Islet of Langerhans (tissue), 1 donor: ENCODE measurements at regions not wholly inside any gene's neighbourhood (a gene's known extent, or its start where the extent isn't known, plus 50 kb on each side); places are given as distances from the start of the nearest gene placed in this dataset.

Experiments
- FAIRE-seq: peaks from one replicate; lab custom pipeline; 2011; peaks lifted over from hg19 to GRCh38; lab: Jason Lieb, UNC

DNA sequence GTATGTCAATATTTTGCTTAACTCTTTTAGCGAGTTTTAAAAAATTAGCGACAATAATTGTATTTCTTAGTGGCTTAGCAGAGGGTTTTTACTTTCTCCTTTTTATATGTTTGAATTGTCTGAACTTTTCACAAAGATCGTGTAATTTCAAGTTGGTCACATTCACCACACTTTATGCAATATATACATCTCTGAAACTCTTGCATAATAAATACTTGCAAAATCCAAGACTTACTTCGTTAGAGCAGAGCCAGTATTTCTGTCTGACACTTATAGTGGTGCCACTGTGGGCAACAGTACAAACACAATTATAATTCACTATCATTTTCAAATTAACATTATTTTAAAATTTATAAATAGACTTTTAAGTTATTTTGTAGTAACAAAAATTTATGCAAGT, 62.0 kb downstream of the SUCNR1 start:
- no peak for FAIRE-seq

DNA sequence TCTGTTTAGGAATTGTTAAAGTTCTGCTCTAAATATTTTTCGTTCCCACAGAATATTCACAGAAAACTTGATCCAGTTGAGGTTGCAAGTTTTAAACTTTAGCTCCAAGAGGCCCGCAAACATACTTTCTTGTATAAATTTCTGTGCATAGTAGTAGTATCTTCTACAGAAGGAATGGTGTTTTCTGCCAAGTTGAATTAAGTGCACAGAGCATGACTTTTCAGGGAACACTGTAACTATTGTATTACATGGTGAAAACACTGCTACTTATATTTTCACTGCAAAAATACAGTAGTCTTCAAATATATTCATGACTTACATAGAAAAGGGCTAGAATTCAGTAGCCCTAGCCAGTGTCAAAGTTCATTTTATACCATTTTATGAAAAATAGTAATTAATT, 67.0 kb downstream of the SUCNR1 start:
- no peak for FAIRE-seq

DNA sequence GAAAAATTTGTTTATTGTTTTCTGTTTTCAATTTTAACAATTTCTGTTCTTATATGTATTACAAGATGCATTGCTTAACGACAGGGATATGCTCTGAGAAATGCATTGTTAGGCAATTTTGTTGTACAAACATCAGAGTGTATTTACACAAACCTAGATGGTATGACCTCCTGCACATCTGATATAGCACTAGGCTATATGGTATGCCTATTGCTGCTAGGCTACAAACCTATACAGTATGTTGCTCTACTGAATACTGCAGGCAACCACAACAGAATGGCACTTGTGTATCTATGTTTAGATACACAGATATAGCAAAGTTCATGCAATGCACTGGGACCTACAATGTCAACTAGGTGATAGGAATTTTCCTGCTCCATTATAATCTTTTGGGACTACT, 70.1 kb downstream of the SUCNR1 start:
- FAIRE-seq: no peak

DNA sequence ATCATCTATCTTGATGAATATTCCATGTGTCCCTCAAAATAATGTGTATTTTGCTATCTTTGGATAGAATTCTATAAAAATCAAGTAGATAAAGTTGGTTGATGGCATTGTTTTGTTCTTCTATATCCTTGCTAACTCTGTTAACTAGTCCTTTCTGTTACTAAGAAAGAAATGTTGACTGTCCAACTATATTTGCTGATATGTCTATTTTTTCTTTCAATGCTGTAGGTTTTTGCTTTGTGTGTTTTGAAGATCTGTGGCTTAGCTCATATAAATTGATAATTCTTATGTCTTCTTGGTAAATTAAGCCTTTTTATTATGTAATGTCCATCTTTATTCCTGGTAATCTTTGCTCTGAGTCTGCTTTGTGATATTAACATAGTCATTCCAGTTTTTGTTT, 70.9 kb downstream of the SUCNR1 start:
- no peak for FAIRE-seq

- no peak for FAIRE-seq
Measured at GRCh38 chr3:151946606-151947005, 73.2 kb downstream of the SUCNR1 start.

GRCh38 chr3:151949706-151950105, 76.3 kb downstream of the SUCNR1 start:
- no peak for FAIRE-seq

DNA sequence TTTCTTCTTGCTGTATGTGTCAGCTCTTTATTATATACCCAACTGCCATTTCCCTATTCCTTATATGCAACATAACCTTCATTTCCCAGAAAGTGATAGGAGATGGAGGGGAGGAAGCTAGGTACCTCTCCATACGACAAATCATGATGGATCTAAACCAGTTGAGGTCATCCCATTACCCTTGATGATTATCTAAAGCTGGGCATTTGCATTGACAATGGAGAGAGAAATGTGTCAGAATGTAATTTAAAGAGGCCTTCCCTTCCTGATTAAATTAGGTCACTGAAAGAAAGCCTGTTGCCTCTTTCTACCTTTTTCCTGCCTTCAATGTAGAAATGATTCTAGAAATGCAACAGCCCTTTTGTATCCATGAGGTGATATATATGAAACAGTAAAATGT, 81.9 kb downstream of the SUCNR1 start:
- no peak for FAIRE-seq

DNA sequence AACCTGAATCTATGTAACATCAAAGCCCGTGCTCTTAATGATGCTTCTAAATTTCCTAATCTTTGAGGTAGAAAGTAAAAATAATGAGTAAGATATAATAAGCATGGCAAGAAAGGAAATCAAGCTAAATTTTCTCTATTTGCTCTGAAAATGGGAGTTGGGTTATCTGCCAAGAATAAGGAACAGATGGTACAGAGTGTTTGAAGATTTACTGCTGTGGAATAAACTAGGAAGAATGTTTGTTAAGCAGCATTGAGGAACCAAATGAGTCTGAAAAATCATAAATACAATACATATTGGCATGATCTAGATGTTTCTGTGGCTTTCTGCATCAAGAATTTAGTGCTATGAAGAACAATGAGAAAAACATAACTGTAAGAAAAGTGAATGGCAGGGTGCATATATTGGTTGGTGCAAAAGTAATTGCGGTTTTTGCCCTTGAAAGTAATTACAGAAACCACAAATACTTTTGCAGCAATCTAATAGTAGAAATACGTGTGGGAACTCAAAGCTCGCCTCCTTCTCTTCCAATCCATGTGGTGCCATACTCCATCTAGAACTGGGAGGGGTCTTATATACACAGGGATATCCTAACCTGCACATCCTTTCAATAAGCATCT, 87.6 kb downstream of the SUCNR1 start:
- no peak for FAIRE-seq

DNA sequence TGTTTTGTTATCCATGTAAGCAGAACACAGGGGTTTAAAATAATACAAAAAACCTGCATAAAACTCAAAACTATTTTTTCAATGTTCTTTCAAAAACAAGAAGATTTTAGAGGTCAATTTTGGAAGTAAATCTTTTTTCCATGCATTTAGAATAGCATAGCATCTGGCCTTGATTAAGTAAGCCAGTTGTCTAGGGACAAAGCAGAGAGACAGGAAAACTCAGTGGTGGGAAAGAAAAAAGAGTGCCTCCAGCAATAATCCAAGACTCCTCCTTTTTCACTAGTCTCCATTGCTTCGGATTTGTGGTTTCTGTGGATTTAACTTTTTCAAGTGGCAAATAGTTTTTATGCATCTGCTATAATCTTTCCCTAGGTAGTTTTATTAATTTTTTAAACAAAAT, 88.9 kb downstream of the SUCNR1 start:
- FAIRE-seq: no peak

DNA sequence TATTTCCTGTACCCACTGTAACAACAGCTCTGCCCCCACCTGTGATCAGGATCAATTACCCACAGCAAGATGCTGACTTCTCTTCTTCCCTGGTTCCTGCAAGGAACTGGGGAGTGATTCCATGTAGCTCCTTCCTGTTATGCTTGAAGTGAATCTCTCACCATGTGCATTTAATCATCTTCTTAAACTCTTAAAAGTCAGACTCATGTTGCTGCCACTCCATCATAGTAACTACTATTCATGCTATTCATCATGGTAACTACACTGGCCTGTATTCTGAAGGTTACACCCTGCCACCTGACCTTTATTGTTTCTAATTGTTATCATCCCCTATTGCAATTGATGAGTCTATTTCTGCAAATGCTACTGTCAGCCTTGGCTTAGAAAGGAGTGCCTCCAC, 89.5 kb downstream of the SUCNR1 start:
- FAIRE-seq: no peak

- FAIRE-seq: no peak
Measured at GRCh38 chr3:151964743-151965142, 91.3 kb downstream of the SUCNR1 start.

GRCh38 chr3:151969026-151969642, 95.7 kb downstream of the SUCNR1 start:
- FAIRE-seq: no peak

DNA sequence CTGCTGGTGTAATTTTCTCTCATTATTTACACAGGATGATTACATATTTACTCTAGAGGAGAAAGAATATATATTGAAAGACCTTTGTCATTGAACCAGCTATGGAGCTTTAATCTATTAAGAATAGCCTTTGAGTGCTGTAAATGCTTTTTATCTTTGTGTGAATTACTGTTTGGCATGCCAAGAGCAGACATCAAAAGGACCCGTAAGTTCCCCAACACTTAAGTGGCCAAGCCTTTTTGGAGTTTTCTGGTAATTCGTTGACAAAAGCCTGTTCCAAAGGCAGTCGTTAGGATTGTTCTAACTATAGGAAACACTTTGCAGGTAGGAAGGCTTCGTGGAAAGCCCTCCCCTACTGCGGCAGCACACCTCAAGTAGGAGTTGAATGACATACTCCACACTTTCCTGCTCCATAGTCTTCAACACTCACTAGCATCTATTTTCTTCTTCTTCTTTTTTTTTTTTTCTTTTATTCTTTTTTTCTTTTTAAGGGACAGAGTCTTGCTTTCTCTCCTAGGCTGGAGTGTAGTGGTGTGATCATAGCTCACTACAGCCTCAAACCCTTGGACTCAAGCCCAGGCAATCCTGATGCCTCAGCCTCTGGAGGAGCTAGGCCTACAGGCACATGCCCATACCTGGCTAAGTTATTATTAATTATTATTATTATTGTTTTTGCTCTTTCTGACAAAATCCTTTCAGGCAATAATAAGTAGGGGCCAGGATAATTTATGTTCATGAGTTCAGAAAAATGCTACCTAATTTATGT, 98.6 kb downstream of the SUCNR1 start:
- FAIRE-seq: no peak

DNA sequence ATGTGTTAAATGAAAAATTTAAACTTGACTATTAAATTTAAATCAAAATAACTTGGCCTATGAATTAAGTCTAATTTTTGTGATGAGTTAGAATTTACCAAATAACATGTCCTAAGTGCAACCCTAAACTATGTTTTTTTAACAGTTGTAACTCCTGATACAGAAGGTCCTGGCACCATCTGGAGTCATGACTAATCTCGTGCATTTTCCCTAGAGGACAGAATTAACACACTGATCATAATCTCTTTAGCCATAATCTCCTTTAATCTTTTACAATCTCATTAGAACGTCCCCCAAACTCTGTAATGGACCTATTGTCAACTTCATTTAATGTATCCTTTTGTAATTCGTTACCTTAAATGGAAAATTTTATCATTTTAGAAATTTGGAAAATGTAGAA, 100.6 kb downstream of the SUCNR1 start:
- no peak for FAIRE-seq

DNA sequence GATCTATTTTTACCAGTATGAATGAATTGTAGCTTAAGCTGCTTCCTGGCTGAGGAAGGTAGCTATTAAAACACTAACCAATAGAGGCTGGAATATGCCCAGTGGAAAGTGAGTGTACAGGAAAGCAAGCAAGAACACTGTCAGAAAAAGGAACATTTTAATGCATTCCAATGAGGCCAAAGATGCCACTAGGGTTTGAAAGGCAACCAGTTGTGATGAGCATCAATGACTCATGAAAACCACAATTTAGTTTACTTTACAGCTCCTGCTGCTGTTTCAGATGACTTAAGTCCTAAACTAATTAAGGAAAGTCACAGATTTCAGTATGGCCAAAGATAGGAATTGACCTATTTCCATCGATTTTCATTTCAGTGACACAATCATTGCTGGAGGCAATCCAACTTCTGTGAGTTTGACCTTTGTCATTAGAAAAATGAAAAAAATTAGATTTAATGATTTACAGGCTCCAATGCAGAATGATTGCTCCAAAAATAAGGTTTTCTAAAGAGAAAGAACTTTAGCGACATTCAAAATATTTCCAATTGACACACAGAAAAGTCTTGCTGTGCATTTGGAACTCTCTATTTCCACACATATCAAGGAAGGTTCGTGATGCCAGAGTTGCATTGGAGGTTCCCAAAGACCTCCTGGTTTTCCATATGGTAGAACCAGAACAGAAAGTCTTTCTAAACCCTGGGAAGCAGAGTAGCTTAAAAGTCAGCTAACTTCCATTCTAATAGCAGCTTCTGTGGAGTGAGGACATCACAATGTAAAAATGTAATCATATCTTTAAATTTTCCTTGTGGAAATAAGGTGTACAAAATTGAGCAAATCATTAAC, 103.0 kb downstream of the SUCNR1 start:
- no peak for FAIRE-seq

GRCh38 chr3:151979906-151980305, 106.5 kb downstream of the SUCNR1 start:
- FAIRE-seq: no peak

- no peak for FAIRE-seq
Measured at GRCh38 chr3:151983538-151983937, 110.1 kb downstream of the SUCNR1 start.

GRCh38 chr3:151985787-151986430, 112.5 kb downstream of the SUCNR1 start:
- no peak for FAIRE-seq

- FAIRE-seq: no peak
Measured at GRCh38 chr3:151987893-151988292, 114.5 kb downstream of the SUCNR1 start.

DNA sequence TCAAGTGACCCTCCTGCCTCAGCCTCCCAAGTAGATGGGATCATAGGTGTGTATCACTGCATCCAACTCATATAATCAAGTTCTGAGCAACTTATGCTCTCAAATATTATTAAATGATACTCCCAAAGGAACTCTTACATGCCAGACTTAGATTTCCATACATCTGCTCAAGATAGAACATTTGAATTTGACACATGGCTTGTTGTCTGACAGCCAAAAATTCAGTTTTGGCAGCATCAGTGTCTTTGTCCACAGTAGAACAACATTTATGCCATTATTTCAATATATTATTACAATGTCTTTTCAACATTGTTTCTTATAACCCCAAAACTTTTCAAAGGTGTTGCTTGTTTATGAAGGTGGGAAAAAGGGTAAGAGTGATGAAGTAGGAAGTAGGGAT, 116.2 kb downstream of the SUCNR1 start:
- FAIRE-seq: no peak

DNA sequence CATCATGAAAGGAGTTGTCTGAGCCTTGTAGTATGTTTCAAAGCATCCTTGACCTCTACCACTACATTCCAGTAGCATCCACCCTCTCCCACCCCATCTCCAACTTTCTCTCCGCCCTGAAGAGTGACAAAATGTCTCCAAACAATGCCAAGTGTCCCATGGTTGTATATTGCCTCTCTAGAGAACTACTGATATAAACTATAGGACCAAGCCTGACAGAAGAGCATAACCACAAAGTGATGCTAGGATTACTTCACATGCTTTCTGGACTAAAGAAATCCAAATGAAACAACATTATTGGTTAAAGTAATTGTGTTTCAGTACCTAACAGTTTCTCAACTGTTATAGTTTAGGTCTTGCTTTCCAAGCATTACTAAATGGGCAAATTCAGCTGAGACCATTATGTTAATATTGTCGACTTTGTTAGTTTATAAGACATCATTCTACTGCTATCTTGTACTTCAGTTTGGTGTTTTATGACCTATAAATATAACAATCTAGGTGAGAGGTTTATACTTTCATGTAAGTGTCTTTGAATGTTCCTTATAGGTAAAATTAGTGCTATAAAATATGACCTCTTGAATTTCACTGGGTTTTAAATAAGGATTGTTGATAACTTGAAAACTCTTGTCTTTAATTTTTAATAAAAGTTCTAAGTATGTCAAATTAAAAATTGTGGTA, 117.4 kb downstream of the SUCNR1 start:
- no peak for FAIRE-seq
